H1 (cell line): ENCODE measurements at regions not wholly inside any gene's neighbourhood (a gene's known extent, or its start where the extent isn't known, plus 50 kb on each side); places are given as distances from the start of the nearest gene placed in this dataset.

Experiments
- CTCF ChIA-PET: fragments of 300-600 bp; sonication (Branson Sonifier 250); formaldehyde crosslinking; loops from one replicate; lab custom pipeline; 2021; ENCODE audit not compliant: partially characterized antibody; lab: Charles Lee
- POLR2A ChIA-PET: fragments of 300-600 bp; sonication (Branson Sonifier 250); formaldehyde crosslinking; loops from one replicate; lab custom pipeline; 2021; ENCODE audit warnings: inconsistent platforms; ENCODE audit not compliant: partially characterized antibody; lab: Charles Lee
- DNase-seq, 2 experiments: peaks; one replicate each; pipeline versions ENCODE4 v3.0.0 to v3.0.0-alpha.2; 2010 to 2022; ENCODE audit warnings: low spot score in 2 of 2, low read depth in 1 of 2, mixed read lengths in 1 of 2
- FAIRE-seq: peaks from 2 replicates; lab custom pipeline; 2011; peaks lifted over from hg19 to GRCh38; lab: Jason Lieb, UNC
- H2AFZ ChIP-seq: 2 replicates; pipeline ENCODE4 v1.8.1; 2012; ENCODE audit warnings: low read length, inconsistent platforms
- H2AK5ac ChIP-seq: 2 replicates; pipeline ENCODE4 v1.6.1; 2013; ENCODE audit warnings: low read depth, low read length
- H2BK120ac ChIP-seq: replicated peaks from 2 replicates; pipeline ENCODE3; 2013; ENCODE audit warnings: low read depth, low read length, inconsistent platforms
- H2BK12ac ChIP-seq: 2 replicates; pipeline ENCODE4 v1.6.1; 2013; ENCODE audit warnings: low read depth, low read length
- H2BK15ac ChIP-seq: 2 replicates; pipeline ENCODE4 v1.6.1; 2013; ENCODE audit warnings: low read length
- H2BK20ac ChIP-seq: 2 replicates; pipeline ENCODE4 v1.6.1; 2013; ENCODE audit warnings: low read length
- H2BK5ac ChIP-seq: 2 replicates; pipeline ENCODE4 v1.6.1; 2013; ENCODE audit warnings: low read depth, low read length
- H3K14ac ChIP-seq: 2 replicates; pipeline ENCODE4 v1.6.1; 2013; ENCODE audit warnings: inconsistent platforms; ENCODE audit not compliant: insufficient read length
- H3K18ac ChIP-seq: 2 replicates; pipeline ENCODE4 v1.6.1; 2013; ENCODE audit warnings: low read length; ENCODE audit errors: extremely low read depth
- H3K23ac ChIP-seq: 2 replicates; pipeline ENCODE4 v1.6.1; 2013; ENCODE audit warnings: inconsistent platforms; ENCODE audit not compliant: insufficient read length
- H3K23me2 ChIP-seq: 2 replicates; pipeline ENCODE4 v1.6.1; 2013; ENCODE audit warnings: low read depth, low read length
- H3K27ac ChIP-seq: 2 replicates; pipeline ENCODE4 v1.6.1; 2011; ENCODE audit warnings: low read depth, low read length, inconsistent platforms
- H3K27me3 ChIP-seq, 4 experiments: replicated peaks in 1 of 4; 1 replicate in 1 of 4; 2 replicates in 3 of 4; pipeline versions ENCODE4 v1.6.1 to v1.8.1; 2011 to 2013; ENCODE audit warnings: low read length in 3 of 4, mild to moderate bottlenecking in 3 of 4, inconsistent platforms in 2 of 4, mixed read lengths in 2 of 4, moderate library complexity in 1 of 4; ENCODE audit not compliant: control insufficient read depth in 3 of 4, insufficient read depth in 3 of 4; ENCODE audit errors: extremely low read depth in 1 of 4
- H3K36me3 ChIP-seq, 4 experiments: 2 replicates each; pipeline versions ENCODE4 v1.6.1 to v1.8.1; 2011 to 2013; ENCODE audit warnings: mild to moderate bottlenecking in 4 of 4, low read length in 3 of 4, moderate library complexity in 2 of 4, control low read depth in 1 of 4, inconsistent platforms in 1 of 4; ENCODE audit not compliant: insufficient read depth in 4 of 4, control insufficient read depth in 2 of 4
- H3K4ac ChIP-seq: replicated peaks from 2 replicates; pipeline ENCODE3; 2013; ENCODE audit warnings: low read length, low read depth, mixed read lengths, inconsistent platforms; ENCODE audit not compliant: insufficient read length
- H3K4me1 ChIP-seq, 4 experiments: replicated peaks in 1 of 4; 1 replicate in 1 of 4; 2 replicates in 3 of 4; pipeline versions ENCODE4 v1.6.1 to v1.8.1; 2011 to 2013; ENCODE audit warnings: low read length in 3 of 4, inconsistent platforms in 2 of 4, mixed read lengths in 1 of 4; ENCODE audit not compliant: insufficient read depth in 4 of 4, control insufficient read depth in 3 of 4
- H3K4me2 ChIP-seq, 2 experiments: 2 replicates each; pipeline versions ENCODE4 v1.6.1 to v1.8.1; 2011 to 2013; ENCODE audit warnings: low read depth in 2 of 2, low read length in 2 of 2, control low read depth in 1 of 2, inconsistent platforms in 1 of 2, mild to moderate bottlenecking in 1 of 2; ENCODE audit not compliant: insufficient read depth in 1 of 2
- H3K4me3 ChIP-seq, 4 experiments: fragments of 200-600, 300-600 bp in 1 of 4; sonication (generic), shearing (Covaris generic), sonication (Bioruptor Twin) in 1 of 4; 2 replicates each; pipeline versions ENCODE4 v1.5.1 to v1.8.1; 2011 to 2016; ENCODE audit warnings: low read length in 4 of 4, low read depth in 3 of 4, control low read depth in 2 of 4, inconsistent platforms in 2 of 4, mild to moderate bottlenecking in 2 of 4, mixed read lengths in 1 of 4, moderate library complexity in 1 of 4; ENCODE audit not compliant: insufficient read depth in 2 of 4; ENCODE audit errors: extremely low read depth in 1 of 4
- H3K56ac ChIP-seq: replicated peaks from 2 replicates; pipeline ENCODE3; 2013; ENCODE audit warnings: low read depth, mild to moderate bottlenecking, mixed read lengths, low read length, inconsistent platforms; ENCODE audit not compliant: insufficient read length
- H3K79me1 ChIP-seq: 2 replicates; pipeline ENCODE4 v1.6.1; 2013; ENCODE audit warnings: low read depth, low read length, control low read depth
- H3K79me2 ChIP-seq, 2 experiments: 2 replicates each; pipeline versions ENCODE4 v1.6.1 to v1.8.1; 2012 to 2013; ENCODE audit warnings: low read length in 2 of 2, mild to moderate bottlenecking in 2 of 2, inconsistent platforms in 1 of 2; ENCODE audit not compliant: insufficient read depth in 2 of 2, control insufficient read depth in 1 of 2
- H3K9ac ChIP-seq, 4 experiments: replicated peaks in 1 of 4; 1 replicate in 1 of 4; 2 replicates in 3 of 4; pipeline versions ENCODE4 v1.6.1 to v1.8.1; 2011 to 2013; ENCODE audit warnings: low read depth in 3 of 4, low read length in 3 of 4, control low read depth in 2 of 4, mild to moderate bottlenecking in 2 of 4, moderate library complexity in 2 of 4, inconsistent platforms in 1 of 4; ENCODE audit errors: extremely low read depth in 1 of 4
- H3K9me3 ChIP-seq, 2 experiments: 2 replicates each; pipeline versions ENCODE4 v1.6.1 to v1.8.1; 2012 to 2013; ENCODE audit warnings: mild to moderate bottlenecking in 2 of 2, moderate library complexity in 2 of 2, control low read depth in 1 of 2, inconsistent platforms in 1 of 2, low read depth in 1 of 2, low read length in 1 of 2, mixed read lengths in 1 of 2; ENCODE audit not compliant: insufficient read depth in 2 of 2
- H4K20me1 ChIP-seq, 2 experiments: replicated peaks in 1 of 2; 2 replicates each; pipeline versions ENCODE3 to v1.8.1; 2011 to 2013; ENCODE audit warnings: inconsistent platforms in 2 of 2, low read length in 2 of 2, mild to moderate bottlenecking in 1 of 2; ENCODE audit not compliant: insufficient read depth in 2 of 2, control insufficient read depth in 1 of 2
- H4K5ac ChIP-seq: 2 replicates; pipeline ENCODE4 v1.6.1; 2013; ENCODE audit warnings: low read length, low read depth, mixed read lengths, inconsistent platforms; ENCODE audit not compliant: insufficient read length
- H4K8ac ChIP-seq: 2 replicates; pipeline ENCODE4 v1.8.0; 2013; ENCODE audit warnings: mild to moderate bottlenecking, moderate library complexity, low read length, inconsistent platforms; ENCODE audit not compliant: insufficient read depth; ENCODE audit errors: extremely low read depth
- H4K91ac ChIP-seq: replicated peaks from 2 replicates; pipeline ENCODE3; 2013; ENCODE audit warnings: low read length, mixed read lengths, inconsistent platforms; ENCODE audit not compliant: insufficient read length
- ATF2 ChIP-seq: IDR thresholded peaks from 2 replicates; pipeline ENCODE4 v1.6.1; 2012; ENCODE audit warnings: low read length, inconsistent platforms
- ATF3 ChIP-seq: IDR thresholded peaks from 2 replicates; pipeline ENCODE4 v1.6.1; 2011; ENCODE audit warnings: low read depth, mild to moderate bottlenecking, low read length; ENCODE audit not compliant: insufficient read depth
- BCL11A ChIP-seq, 2 experiments: IDR thresholded peaks; one replicate each; pipeline ENCODE4 v1.6.1; 2011; ENCODE audit warnings: low read depth in 2 of 2, low read length in 2 of 2, mild to moderate bottlenecking in 2 of 2
- CREB1 ChIP-seq: IDR thresholded peaks from 2 replicates; pipeline ENCODE4 v1.6.1; 2012; ENCODE audit warnings: inconsistent platforms
- FOSL1 ChIP-seq: IDR thresholded peaks from 2 replicates; pipeline ENCODE4 v1.6.1; 2011; ENCODE audit warnings: mild to moderate bottlenecking, low read depth, low read length, moderate library complexity; ENCODE audit not compliant: insufficient read depth
- GTF2F1 ChIP-seq: IDR thresholded peaks from 2 replicates; pipeline ENCODE4 v1.6.1; 2012; ENCODE audit warnings: low read depth, low read length, improper control_type of control experiment, borderline replicate concordance
- JUN ChIP-seq: IDR thresholded peaks from 2 replicates; pipeline ENCODE4 v1.6.1; 2011; ENCODE audit warnings: low read depth, mild to moderate bottlenecking, improper control_type of control experiment, low read length
- MAFK ChIP-seq: IDR thresholded peaks from 2 replicates; pipeline ENCODE4 v1.6.1; 2012; ENCODE audit warnings: low read depth, mild to moderate bottlenecking, improper control_type of control experiment, low read length
- NANOG ChIP-seq: IDR thresholded peaks from 2 replicates; pipeline ENCODE4 v1.6.1; 2011; ENCODE audit warnings: low read length, low read depth, mild to moderate bottlenecking, inconsistent platforms; ENCODE audit not compliant: insufficient read depth, poor library complexity, severe bottlenecking
- RXRA ChIP-seq: IDR thresholded peaks from 2 replicates; pipeline ENCODE4 v1.6.1; 2011; ENCODE audit warnings: low read depth, mild to moderate bottlenecking, low read length, moderate library complexity; ENCODE audit not compliant: insufficient read depth
- TAF1 ChIP-seq: IDR thresholded peaks from 2 replicates; pipeline ENCODE4 v1.6.1; 2011; ENCODE audit warnings: mild to moderate bottlenecking, low read depth, low read length
- ZNF274 ChIP-seq: IDR thresholded peaks from 2 replicates; pipeline ENCODE4 v1.7.0; 2012; ENCODE audit warnings: low read length, borderline replicate concordance; ENCODE audit errors: extremely low read depth
- WGBS, 2 experiments: shearing (Covaris generic) in 1 of 2; methylation state at CpG; one replicate each; pipeline versions ENCODE4 v1.1.6 to v1.1.7; 2013 to 2015; ENCODE audit warnings: low lambda C conversion rate in 2 of 2, mixed read lengths in 2 of 2, inconsistent platforms in 1 of 2, low coverage in 1 of 2, missing lambda C conversion rate in 1 of 2; ENCODE audit not compliant: insufficient replicate concordance in 2 of 2, insufficient coverage in 1 of 2, insufficient read length in 1 of 2; ENCODE audit errors: extremely low coverage in 1 of 2, missing lambda C conversion rate in 1 of 2; 5-methylcytosine and 5-hydroxymethylcytosine counted together

- Histone ChIP-seq H3K4me2 (no peak overlapping the region), H3K4ac (no peak overlapping the region), H2BK20ac (no peak overlapping the region), H2AFZ (no peak overlapping the region), H3K9me3 (no peaks in the 10 kb centered on the region), H4K8ac (no peak overlapping the region), H2BK15ac (no peak overlapping the region), H3K36me3 (no peaks in the 10 kb centered on the region), H3K27me3 (no peaks in the 10 kb centered on the region), H4K20me1 (no peaks in the 10 kb centered on the region), H3K4me3 (no peak overlapping the region), H4K5ac (no peak overlapping the region), H3K4me1 (no peaks in the 10 kb centered on the region), H2BK12ac (no peak overlapping the region), H3K23me2 (no peaks in the 10 kb centered on the region), H3K23ac (no peak overlapping the region), H3K79me2 (no peaks in the 10 kb centered on the region), H3K18ac (no peak overlapping the region), H3K9ac (no peak overlapping the region), H3K14ac (no peak overlapping the region), H3K27ac (no peak overlapping the region), H4K91ac (no peak overlapping the region), H2BK5ac (no peak overlapping the region), H2BK120ac (no peak overlapping the region), H3K56ac (no peak overlapping the region), H2AK5ac (no peak overlapping the region), H3K79me1 (no peaks in the 10 kb centered on the region)
- ChIA-PET POLR2A (no interaction called here), CTCF (no interaction called here)
- no peak for FAIRE-seq
- DNase-seq, result no peak
- WGBS, 2 experiments, result 93% methylated on average over 7 of the region's 7 CpGs; no CpG with 5 or more reads in 1 of the 2 experiments
- TF ChIP-seq ZNF274 (no peak), JUN (no peak), TAF1 (no peak), RXRA (no peak), GTF2F1 (no peak), ATF3 (no peak), CREB1 (no peak), MAFK (no peak), ATF2 (no peak), BCL11A (IDR thresholded peaks at IDR 0.05; ENCODE audit: low read depth in 2 of 2, low read length in 2 of 2) (no peak), FOSL1 (no peak), NANOG (no peak)
These were observed 1012.4 kb downstream of the AMY1C start for GRCh38 chr1:104761961-104762570.
